ENCODE measurements at regions not wholly inside any gene's neighbourhood (a gene's known extent, or its start where the extent isn't known, plus 50 kb on each side); places are given as distances from the start of the nearest gene placed in this dataset.

DNA sequence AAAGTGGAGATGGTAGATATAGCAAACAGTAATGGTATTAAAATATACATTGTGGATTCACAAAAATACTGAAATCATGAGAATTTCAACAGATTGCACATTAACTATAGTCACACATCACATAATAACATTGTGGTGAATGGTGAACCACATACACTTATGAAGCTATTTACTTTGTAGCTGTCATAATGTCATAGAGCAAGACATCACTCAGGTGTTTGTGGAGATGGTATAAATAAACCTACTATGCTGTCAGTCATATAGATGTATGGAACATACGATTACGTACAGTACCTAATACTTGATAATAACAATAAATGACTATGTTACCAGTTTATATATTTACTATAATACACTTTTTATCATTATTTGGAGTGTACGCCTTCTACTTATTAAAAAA lies 1416.0 kb upstream of the ALCAM start:
- no peak for TF ChIP-seq TAF1 (IDR thresholded peaks at IDR 0.05; ENCODE audit: low read depth)
- TF ChIP-seq, protein P1, sequence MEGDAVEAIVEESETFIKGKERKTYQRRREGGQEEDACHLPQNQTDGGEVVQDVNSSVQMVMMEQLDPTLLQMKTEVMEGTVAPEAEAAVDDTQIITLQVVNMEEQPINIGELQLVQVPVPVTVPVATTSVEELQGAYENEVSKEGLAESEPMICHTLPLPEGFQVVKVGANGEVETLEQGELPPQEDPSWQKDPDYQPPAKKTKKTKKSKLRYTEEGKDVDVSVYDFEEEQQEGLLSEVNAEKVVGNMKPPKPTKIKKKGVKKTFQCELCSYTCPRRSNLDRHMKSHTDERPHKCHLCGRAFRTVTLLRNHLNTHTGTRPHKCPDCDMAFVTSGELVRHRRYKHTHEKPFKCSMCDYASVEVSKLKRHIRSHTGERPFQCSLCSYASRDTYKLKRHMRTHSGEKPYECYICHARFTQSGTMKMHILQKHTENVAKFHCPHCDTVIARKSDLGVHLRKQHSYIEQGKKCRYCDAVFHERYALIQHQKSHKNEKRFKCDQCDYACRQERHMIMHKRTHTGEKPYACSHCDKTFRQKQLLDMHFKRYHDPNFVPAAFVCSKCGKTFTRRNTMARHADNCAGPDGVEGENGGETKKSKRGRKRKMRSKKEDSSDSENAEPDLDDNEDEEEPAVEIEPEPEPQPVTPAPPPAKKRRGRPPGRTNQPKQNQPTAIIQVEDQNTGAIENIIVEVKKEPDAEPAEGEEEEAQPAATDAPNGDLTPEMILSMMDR (IDR thresholded peaks at IDR 0.05; ENCODE audit: poor library complexity, severe bottlenecking), result no peak
- peak; percentile 99 for TF ChIP-seq EP300 (conservative IDR thresholded peaks at IDR 0.05; ENCODE audit: poor library complexity, severe bottlenecking)
- TF ChIP-seq EZH2 (IDR thresholded peaks at IDR 0.05; ENCODE audit: borderline replicate concordance, insufficient read depth, low read length, poor library complexity, severe bottlenecking), result no peak
- peak; percentile 94 for TF ChIP-seq POLR2AphosphoS5 (IDR thresholded peaks at IDR 0.05)
- TF ChIP-seq RAD21 (conservative IDR thresholded peaks at IDR 0.05), result peak; percentile 12
- no peak for TF ChIP-seq REST (IDR thresholded peaks at IDR 0.05; ENCODE audit: borderline replicate concordance)
- TF ChIP-seq MXI1 (conservative IDR thresholded peaks at IDR 0.05; ENCODE audit: poor library complexity, severe bottlenecking), result no peak
- no peak for TF ChIP-seq SMC3 (conservative IDR thresholded peaks at IDR 0.05; ENCODE audit: poor library complexity)
